NCI-H748 treated with DMSO at 0.1 percent for 48 hours (cell line): ENCODE measurements at regions not wholly inside any gene's neighbourhood (a gene's known extent, or its start where the extent isn't known, plus 50 kb on each side); places are given as distances from the start of the nearest gene placed in this dataset.

Experiments used
- DNase-seq: peaks from one replicate; lab custom pipeline; 2025; lab: John Stamatoyannopoulos, UW

- peak; percentile 88 for DNase-seq
These were observed 1740.9 kb upstream of the CDH9 start for GRCh38 chr5:28779161-28779754.

- DNase-seq: no peak
These were observed 1731.9 kb upstream of the CDH9 start for GRCh38 chr5:28770307-28770706.

- DNase-seq: peak; percentile 91
These were observed 1728.3 kb upstream of the CDH9 start for GRCh38 chr5:28766565-28767158.

GRCh38 chr5:28751396-28751795, 1713.0 kb upstream of the CDH9 start:
- no peak for DNase-seq

GRCh38 chr5:28750251-28750650, 1711.9 kb upstream of the CDH9 start:
- DNase-seq: no peak

- DNase-seq: no peak
These were observed 1710.1 kb upstream of the CDH9 start for GRCh38 chr5:28748446-28748845.

- DNase-seq: no peak
These were observed 1705.3 kb upstream of the CDH9 start for GRCh38 chr5:28743716-28744110.

- DNase-seq: no peak
These were observed 1704.8 kb upstream of the CDH9 start for GRCh38 chr5:28743025-28743715.

- DNase-seq: no peak
These were observed 1699.3 kb upstream of the CDH9 start for GRCh38 chr5:28737682-28738081.

- DNase-seq: no peak
These were observed 1698.8 kb upstream of the CDH9 start for GRCh38 chr5:28737222-28737621.

GRCh38 chr5:28734396-28734795, 1696.0 kb upstream of the CDH9 start:
- DNase-seq: no peak

- DNase-seq: peak; percentile 98
These were observed 1690.7 kb upstream of the CDH9 start for GRCh38 chr5:28729067-28729466.

GRCh38 chr5:28726815-28727214, 1688.4 kb upstream of the CDH9 start:
- DNase-seq: no peak

GRCh38 chr5:28725001-28725400, 1686.6 kb upstream of the CDH9 start:
- no peak for DNase-seq

- DNase-seq: no peak
These were observed 1676.7 kb upstream of the CDH9 start for GRCh38 chr5:28714907-28715698.

- DNase-seq: no peak
These were observed 1672.0 kb upstream of the CDH9 start for GRCh38 chr5:28710360-28710759.

- DNase-seq: no peak
These were observed 1670.1 kb upstream of the CDH9 start for GRCh38 chr5:28708472-28708871.

- no peak for DNase-seq
These were observed 1669.3 kb upstream of the CDH9 start for GRCh38 chr5:28707706-28708105.

- no peak for DNase-seq
These were observed 1665.4 kb upstream of the CDH9 start for GRCh38 chr5:28703651-28704260.

GRCh38 chr5:28691526-28691925, 1653.1 kb upstream of the CDH9 start:
- no peak for DNase-seq

GRCh38 chr5:28685794-28686193, 1647.4 kb upstream of the CDH9 start:
- no peak for DNase-seq

- peak; percentile 96 for DNase-seq
These were observed 1640.5 kb upstream of the CDH9 start for GRCh38 chr5:28678899-28679298.
